Stomach (tissue), 4 donors: ENCODE measurements at regions not wholly inside any gene's neighbourhood (a gene's known extent, or its start where the extent isn't known, plus 50 kb on each side); places are given as distances from the start of the nearest gene placed in this dataset.

Experiments
- EP300 ChIP-seq: sonication (generic); formaldehyde crosslinking; IDR thresholded peaks from one replicate; pipeline ENCODE4 v1.6.1; 2017; ENCODE audit warnings: antibody characterized with exemption
- POLR2AphosphoS5 ChIP-seq, 3 donors: sonication (generic); formaldehyde crosslinking; IDR thresholded peaks; one replicate each; pipeline ENCODE4 v1.6.1; 2016; ENCODE audit warnings: antibody characterized with exemption in 3 of 3
- TF ChIP-seq, protein P1 (sequence below), 7 experiments: fragments of 450-650 bp in 4 of 7; fragments of 200-600 bp in 3 of 7; sonication (generic) in 3 of 7; IDR thresholded peaks; one replicate each; pipeline ENCODE4 v1.5.1; 2016 to 2019; ENCODE audit warnings: antibody characterized with exemption in 7 of 7, control low read depth in 2 of 7, mild to moderate bottlenecking in 1 of 7

DNA sequence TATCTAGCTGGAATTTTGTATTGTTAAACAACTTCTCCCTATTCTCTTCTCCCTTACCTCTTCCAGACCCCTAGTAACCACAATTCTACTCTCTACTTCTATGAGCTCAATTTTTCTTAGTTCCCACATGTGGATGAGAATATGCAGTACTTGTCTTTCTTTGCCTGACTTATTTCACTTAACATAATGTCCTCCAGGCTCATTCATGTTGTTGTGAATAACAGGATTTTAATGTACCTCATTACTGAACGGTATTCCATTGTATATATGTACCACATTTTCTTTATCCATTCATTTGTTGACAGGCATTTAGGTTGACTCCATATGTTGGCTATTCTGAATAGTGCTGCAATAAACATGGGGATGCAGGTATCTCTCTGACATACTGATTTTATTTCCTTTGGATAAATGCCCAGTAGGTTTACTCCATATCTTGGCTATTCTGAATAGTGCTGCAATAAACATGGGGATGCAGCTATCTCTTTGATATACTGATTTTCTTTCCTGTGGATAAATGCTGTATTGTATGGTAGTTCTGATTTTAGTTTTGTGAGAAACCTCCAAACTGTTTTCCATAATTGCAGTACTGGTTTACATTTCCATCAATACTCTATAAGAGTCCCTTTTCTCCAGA lies 116.0 kb upstream of the INHBA start:
- TF ChIP-seq POLR2AphosphoS5 (IDR thresholded peaks at IDR 0.05) (no peak), EP300 (no peak)
- TF ChIP-seq, protein P1, sequence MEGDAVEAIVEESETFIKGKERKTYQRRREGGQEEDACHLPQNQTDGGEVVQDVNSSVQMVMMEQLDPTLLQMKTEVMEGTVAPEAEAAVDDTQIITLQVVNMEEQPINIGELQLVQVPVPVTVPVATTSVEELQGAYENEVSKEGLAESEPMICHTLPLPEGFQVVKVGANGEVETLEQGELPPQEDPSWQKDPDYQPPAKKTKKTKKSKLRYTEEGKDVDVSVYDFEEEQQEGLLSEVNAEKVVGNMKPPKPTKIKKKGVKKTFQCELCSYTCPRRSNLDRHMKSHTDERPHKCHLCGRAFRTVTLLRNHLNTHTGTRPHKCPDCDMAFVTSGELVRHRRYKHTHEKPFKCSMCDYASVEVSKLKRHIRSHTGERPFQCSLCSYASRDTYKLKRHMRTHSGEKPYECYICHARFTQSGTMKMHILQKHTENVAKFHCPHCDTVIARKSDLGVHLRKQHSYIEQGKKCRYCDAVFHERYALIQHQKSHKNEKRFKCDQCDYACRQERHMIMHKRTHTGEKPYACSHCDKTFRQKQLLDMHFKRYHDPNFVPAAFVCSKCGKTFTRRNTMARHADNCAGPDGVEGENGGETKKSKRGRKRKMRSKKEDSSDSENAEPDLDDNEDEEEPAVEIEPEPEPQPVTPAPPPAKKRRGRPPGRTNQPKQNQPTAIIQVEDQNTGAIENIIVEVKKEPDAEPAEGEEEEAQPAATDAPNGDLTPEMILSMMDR (IDR thresholded peaks at IDR 0.05) = no peak
